Epithelial cell of esophagus (primary cell): ENCODE measurements at regions not wholly inside any gene's neighbourhood (a gene's known extent, or its start where the extent isn't known, plus 50 kb on each side); places are given as distances from the start of the nearest gene placed in this dataset.

Source experiments
- DNase-seq: peaks from one replicate; pipeline ENCODE4 v3.0.0; 2010; ENCODE audit warnings: low read depth
- H3K4me3 ChIP-seq: 2 replicates; pipeline ENCODE4 v1.5.1; 2011; ENCODE audit warnings: mild to moderate bottlenecking, low read length, control low read depth
- TF ChIP-seq, protein P1 (sequence below): IDR thresholded peaks from 2 replicates; pipeline ENCODE4 v1.5.1; 2011; ENCODE audit warnings: low read depth, mild to moderate bottlenecking, low read length, control low read depth, inconsistent platforms; ENCODE audit not compliant: insufficient read depth; ENCODE audit errors: missing control alignments

DNA sequence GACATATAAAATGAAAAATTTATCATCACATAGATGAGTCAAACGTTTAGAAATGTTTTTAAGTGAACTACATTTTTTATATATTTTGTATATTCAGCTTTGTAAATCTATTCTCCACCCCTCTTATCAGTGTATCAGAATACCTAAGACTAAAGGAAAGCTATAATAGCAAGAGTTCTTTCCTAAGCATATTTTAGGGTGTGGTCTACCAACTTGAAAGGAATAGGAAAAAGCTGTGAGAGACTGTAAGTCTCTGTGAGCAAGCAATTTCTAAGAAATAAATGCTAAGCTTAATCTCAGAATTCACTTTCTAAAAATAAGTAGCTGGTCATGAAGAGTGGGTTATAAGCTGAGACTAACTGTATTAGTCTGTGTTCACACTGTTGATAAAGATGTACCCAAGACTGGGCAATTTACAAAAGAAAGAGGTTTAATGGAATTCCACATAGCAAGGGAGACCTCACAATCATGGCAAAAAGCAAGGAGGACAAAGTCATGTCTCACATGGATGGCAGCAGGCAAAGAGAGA is 175.4 kb upstream of the PREP start:
- no peak for DNase-seq

DNA sequence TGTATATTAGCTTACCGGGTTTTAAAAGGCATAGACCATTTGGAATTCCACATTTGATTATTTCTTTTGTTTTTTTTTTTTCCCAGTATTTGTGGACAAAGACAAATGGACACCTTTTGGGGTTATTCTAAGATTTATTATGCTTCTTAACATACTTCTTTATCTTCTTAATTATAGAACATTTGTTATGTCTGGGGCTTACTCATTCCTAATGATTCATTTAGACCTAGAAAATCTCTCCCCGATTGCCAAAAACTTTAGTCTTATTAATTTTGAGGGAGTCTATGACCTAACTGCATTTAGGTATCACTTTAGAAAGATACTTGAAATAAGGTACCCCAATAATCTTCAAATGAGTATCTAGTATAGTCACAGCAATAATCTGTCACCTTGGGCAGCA is 170.7 kb upstream of the PREP start:
- TF ChIP-seq, protein P1, sequence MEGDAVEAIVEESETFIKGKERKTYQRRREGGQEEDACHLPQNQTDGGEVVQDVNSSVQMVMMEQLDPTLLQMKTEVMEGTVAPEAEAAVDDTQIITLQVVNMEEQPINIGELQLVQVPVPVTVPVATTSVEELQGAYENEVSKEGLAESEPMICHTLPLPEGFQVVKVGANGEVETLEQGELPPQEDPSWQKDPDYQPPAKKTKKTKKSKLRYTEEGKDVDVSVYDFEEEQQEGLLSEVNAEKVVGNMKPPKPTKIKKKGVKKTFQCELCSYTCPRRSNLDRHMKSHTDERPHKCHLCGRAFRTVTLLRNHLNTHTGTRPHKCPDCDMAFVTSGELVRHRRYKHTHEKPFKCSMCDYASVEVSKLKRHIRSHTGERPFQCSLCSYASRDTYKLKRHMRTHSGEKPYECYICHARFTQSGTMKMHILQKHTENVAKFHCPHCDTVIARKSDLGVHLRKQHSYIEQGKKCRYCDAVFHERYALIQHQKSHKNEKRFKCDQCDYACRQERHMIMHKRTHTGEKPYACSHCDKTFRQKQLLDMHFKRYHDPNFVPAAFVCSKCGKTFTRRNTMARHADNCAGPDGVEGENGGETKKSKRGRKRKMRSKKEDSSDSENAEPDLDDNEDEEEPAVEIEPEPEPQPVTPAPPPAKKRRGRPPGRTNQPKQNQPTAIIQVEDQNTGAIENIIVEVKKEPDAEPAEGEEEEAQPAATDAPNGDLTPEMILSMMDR = no peak
- DNase-seq = peak; percentile 29

More for the DNA sequence above, 175.4 kb upstream of the PREP start:
- H3K4me3 ChIP-seq = no peak overlapping the region
- TF ChIP-seq, protein P1 = no peak

DNA sequence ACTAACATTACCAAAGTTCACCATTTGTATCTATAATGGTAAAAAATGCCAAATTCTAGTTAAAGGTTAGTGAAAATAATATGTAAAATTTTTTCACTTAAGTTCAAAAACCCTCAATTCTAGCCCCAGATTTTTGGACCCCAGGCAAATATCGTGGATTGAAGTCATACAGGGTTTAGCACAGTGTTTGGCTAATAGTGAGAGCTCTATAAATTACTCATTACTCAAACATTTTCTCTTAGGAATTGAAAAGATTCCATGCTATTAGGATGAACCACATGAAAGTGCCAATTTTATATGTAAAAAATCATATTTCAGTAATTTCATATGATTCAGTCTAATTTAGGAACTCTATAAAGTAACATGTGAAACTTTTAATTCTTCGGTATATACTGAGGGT is 170.3 kb upstream of the PREP start:
- H3K4me3 ChIP-seq = no peak overlapping the region
- TF ChIP-seq, protein P1 = no peak

More for the DNA sequence above, 170.7 kb upstream of the PREP start:
- no peak overlapping the region for H3K4me3 ChIP-seq

DNA sequence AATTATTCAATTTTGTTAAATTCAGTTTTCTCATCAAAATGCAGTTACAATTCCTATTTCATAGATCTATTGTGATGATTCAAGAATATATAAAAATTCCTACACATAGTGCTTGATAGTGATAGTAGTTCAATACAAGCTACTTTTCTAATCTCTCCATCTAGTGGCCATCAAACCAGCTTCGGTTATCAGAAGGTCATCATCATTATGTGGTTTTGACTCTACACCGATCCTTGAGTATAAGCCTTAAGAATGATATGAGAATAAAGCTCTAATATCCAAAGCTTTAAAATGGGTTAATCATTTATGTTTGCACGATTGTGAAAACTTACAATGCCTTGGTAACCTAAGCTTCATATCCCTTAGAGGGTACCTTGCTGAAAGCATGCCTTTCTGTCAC is 167.5 kb upstream of the PREP start:
- no peak overlapping the region for H3K4me3 ChIP-seq
- TF ChIP-seq, protein P1 = no peak
- no peak for DNase-seq

More for the DNA sequence above, 170.3 kb upstream of the PREP start:
- no peak for DNase-seq

DNA sequence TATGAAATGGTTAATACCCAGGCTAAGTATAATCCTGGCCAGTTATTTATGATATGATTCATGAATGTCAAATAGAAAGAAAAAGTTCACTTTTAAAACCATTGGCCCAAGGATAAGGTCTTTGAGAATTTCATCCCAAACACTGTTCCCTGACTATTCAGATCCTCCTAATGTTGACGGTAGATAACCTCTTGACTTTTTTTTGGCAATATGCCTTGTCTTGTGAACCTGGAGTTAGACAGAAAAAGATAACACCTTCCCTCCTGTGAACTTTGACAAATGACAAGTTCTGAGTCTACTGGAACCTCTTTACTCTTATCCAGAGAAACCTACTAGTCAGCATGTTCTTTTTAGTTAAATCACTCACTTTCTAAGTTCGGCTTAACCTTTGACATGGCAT is 166.8 kb upstream of the PREP start:
- H3K4me3 ChIP-seq = no peak overlapping the region
- TF ChIP-seq, protein P1 = no peak
- no peak for DNase-seq

DNA sequence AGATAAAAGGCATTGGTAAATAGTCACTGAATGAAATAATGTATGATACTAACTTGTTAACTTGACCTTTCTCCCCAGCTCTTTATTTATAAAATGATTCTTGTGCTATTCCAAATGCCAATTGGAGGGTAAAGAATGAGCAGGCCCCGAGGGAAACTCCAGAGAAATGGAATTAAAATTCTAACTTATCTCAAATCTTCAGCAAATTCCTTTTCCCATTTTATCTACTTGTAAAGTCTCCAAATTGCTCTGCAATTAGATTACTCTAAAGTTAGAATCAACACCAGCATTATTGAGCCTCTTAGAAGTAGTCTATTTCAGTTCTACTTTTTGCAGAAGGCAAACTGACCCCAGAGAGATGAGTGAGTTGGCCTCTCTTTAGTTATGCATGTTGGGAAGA is 165.9 kb upstream of the PREP start:
- DNase-seq = no peak
- H3K4me3 ChIP-seq = no peak overlapping the region
- TF ChIP-seq, protein P1 = no peak

DNA sequence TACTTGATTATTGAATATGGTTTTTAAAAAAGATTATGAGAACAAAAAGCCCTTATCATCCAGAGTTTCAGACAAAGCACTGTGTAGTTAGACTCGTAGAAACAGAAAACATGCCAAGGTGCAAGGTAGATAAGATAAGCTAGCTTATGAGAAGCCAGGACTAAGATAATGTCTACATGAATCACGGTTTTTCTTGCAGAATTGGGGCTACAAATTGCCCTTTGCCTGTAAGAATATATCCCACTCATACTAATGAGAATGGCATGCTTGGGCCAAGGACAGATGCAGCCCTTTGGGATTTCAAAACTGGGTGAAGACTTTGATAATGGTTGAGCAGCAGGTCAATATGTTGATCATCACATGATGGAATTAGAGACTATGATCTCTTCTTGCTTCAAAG is 165.3 kb upstream of the PREP start:
- no peak overlapping the region for H3K4me3 ChIP-seq
- no peak for DNase-seq
- TF ChIP-seq, protein P1 = no peak
